ENCODE measurements at regions not wholly inside any gene's neighbourhood (a gene's known extent, or its start where the extent isn't known, plus 50 kb on each side); places are given as distances from the start of the nearest gene placed in this dataset.

- no peak for DNase-seq (ENCODE audit: extremely low read depth, low read depth, low spot score)
These were observed 253.7 kb upstream of the SORCS1 start for GRCh38 chr10:107418085-107418806.

- no peak for DNase-seq (ENCODE audit: extremely low read depth, low read depth, low spot score)
These were observed 252.9 kb upstream of the SORCS1 start for GRCh38 chr10:107417446-107417845.

GRCh38 chr10:107415446-107415845, 250.9 kb upstream of the SORCS1 start:
- no peak for DNase-seq (ENCODE audit: extremely low read depth, low read depth, low spot score)

GRCh38 chr10:107413971-107414370, 249.5 kb upstream of the SORCS1 start:
- no peak for DNase-seq (ENCODE audit: extremely low read depth, low read depth, low spot score)

GRCh38 chr10:107409522-107409921, 245.0 kb upstream of the SORCS1 start:
- no peak for DNase-seq (ENCODE audit: extremely low read depth, low read depth, low spot score)

GRCh38 chr10:107398115-107398514, 233.6 kb upstream of the SORCS1 start:
- no peak for DNase-seq (ENCODE audit: extremely low read depth, low read depth, low spot score)

GRCh38 chr10:107391901-107392300, 227.4 kb upstream of the SORCS1 start:
- no peak for DNase-seq (ENCODE audit: extremely low read depth, low read depth, low spot score)

- DNase-seq (ENCODE audit: extremely low read depth, low read depth, low spot score), result no peak
These were observed 226.1 kb upstream of the SORCS1 start for GRCh38 chr10:107390563-107390962.

GRCh38 chr10:107383357-107383756, 218.9 kb upstream of the SORCS1 start:
- no peak for DNase-seq (ENCODE audit: extremely low read depth, low read depth, low spot score)

- DNase-seq (ENCODE audit: extremely low read depth, low read depth, low spot score), result no peak
These were observed 215.1 kb upstream of the SORCS1 start for GRCh38 chr10:107379601-107380000.

- no peak for DNase-seq (ENCODE audit: extremely low read depth, low read depth, low spot score)
These were observed 207.3 kb upstream of the SORCS1 start for GRCh38 chr10:107371801-107372200.

- DNase-seq (ENCODE audit: extremely low read depth, low read depth, low spot score), result no peak
These were observed 200.4 kb upstream of the SORCS1 start for GRCh38 chr10:107364872-107365271.

GRCh38 chr10:107362306-107362705, 197.8 kb upstream of the SORCS1 start:
- no peak for DNase-seq (ENCODE audit: extremely low read depth, low read depth, low spot score)

GRCh38 chr10:107357033-107357432, 192.5 kb upstream of the SORCS1 start:
- no peak for DNase-seq (ENCODE audit: extremely low read depth, low read depth, low spot score)

- no peak for DNase-seq (ENCODE audit: extremely low read depth, low read depth, low spot score)
These were observed 191.9 kb upstream of the SORCS1 start for GRCh38 chr10:107356396-107356795.

GRCh38 chr10:107342711-107343110, 178.2 kb upstream of the SORCS1 start:
- DNase-seq (ENCODE audit: extremely low read depth, low read depth, low spot score), result no peak

GRCh38 chr10:107341281-107341680, 176.8 kb upstream of the SORCS1 start:
- DNase-seq (ENCODE audit: extremely low read depth, low read depth, low spot score), result no peak

GRCh38 chr10:107340326-107340725, 175.8 kb upstream of the SORCS1 start:
- no peak for DNase-seq (ENCODE audit: extremely low read depth, low read depth, low spot score)

- DNase-seq (ENCODE audit: extremely low read depth, low read depth, low spot score), result no peak
These were observed 171.6 kb upstream of the SORCS1 start for GRCh38 chr10:107336061-107336460.

GRCh38 chr10:107317592-107317991, 153.1 kb upstream of the SORCS1 start:
- DNase-seq (ENCODE audit: extremely low read depth, low read depth, low spot score), result no peak

GRCh38 chr10:107303203-107303602, 138.7 kb upstream of the SORCS1 start:
- no peak for DNase-seq (ENCODE audit: extremely low read depth, low read depth, low spot score)

- DNase-seq (ENCODE audit: extremely low read depth, low read depth, low spot score), result no peak
These were observed 135.1 kb upstream of the SORCS1 start for GRCh38 chr10:107299606-107300005.

- no peak for DNase-seq (ENCODE audit: extremely low read depth, low read depth, low spot score)
These were observed 119.7 kb upstream of the SORCS1 start for GRCh38 chr10:107284187-107284586.
